OCI-LY3 (cell line): ENCODE measurements at regions not wholly inside any gene's neighbourhood (a gene's known extent, or its start where the extent isn't known, plus 50 kb on each side); places are given as distances from the start of the nearest gene placed in this dataset.

Experiments
- H2AFZ ChIP-seq: fragments of 200-600, 300-600 bp; shearing (Covaris generic); 2 replicates; pipeline ENCODE4 v1.6.0; 2014; ENCODE audit warnings: antibody characterized with exemption, low read depth, low read length
- H3K27ac ChIP-seq: fragments of 200-600, 300-600 bp; sonication (generic); 2 replicates; pipeline ENCODE4 v1.5.1; 2014; ENCODE audit warnings: mild to moderate bottlenecking, low read length, moderate library complexity, mixed read lengths
- H3K27me3 ChIP-seq: fragments of 200-600, 300-600 bp; sonication (generic); 2 replicates; pipeline ENCODE4 v1.6.1; 2014; ENCODE audit warnings: low read depth, low read length, mixed read lengths
- H3K36me3 ChIP-seq: fragments of 200-600, 300-600 bp; sonication (generic); replicated peaks from 2 replicates; pipeline ENCODE3; 2014; ENCODE audit warnings: low read depth, low read length, mixed read lengths
- H3K4me1 ChIP-seq: fragments of 300-600, 200-600 bp; sonication (generic); 2 replicates; pipeline ENCODE4 v1.6.1; 2014; ENCODE audit warnings: low read length, mixed read lengths
- H3K4me2 ChIP-seq: fragments of 200-600, 300-600 bp; sonication (generic); 2 replicates; pipeline ENCODE4 v1.6.1; 2014; ENCODE audit warnings: low read length, mixed read lengths
- H3K4me3 ChIP-seq: fragments of 300-600, 200-600 bp; sonication (generic); 2 replicates; pipeline ENCODE4 v1.5.1; 2014; ENCODE audit warnings: antibody characterized with exemption, mild to moderate bottlenecking, low read length, moderate library complexity
- H3K79me2 ChIP-seq: fragments of 300-600, 200-600 bp; shearing (Covaris generic); 2 replicates; pipeline ENCODE4 v1.6.1; 2014; ENCODE audit warnings: mild to moderate bottlenecking, low read length, mixed read lengths
- H3K9ac ChIP-seq: fragments of 300-600, 200-600 bp; shearing (Covaris generic); 2 replicates; pipeline ENCODE4 v1.6.0; 2014; ENCODE audit warnings: mild to moderate bottlenecking, low read length, moderate library complexity
- H3K9me3 ChIP-seq: fragments of 200-600, 300-600 bp; shearing (Covaris generic); 2 replicates; pipeline ENCODE4 v1.6.1; 2014; ENCODE audit warnings: low read length, mixed read lengths; ENCODE audit not compliant: insufficient read depth
- H4K20me1 ChIP-seq: fragments of 200-600, 300-600 bp; sonication (generic); 2 replicates; pipeline ENCODE4 v1.6.1; 2016; ENCODE audit warnings: low read length, mixed read lengths; ENCODE audit not compliant: insufficient read depth
- CTCF ChIP-seq: fragments of 200-600, 300-600 bp; sonication (generic); IDR thresholded peaks from 2 replicates; pipeline ENCODE4 v1.5.1; 2014; ENCODE audit warnings: antibody characterized with exemption, low read length, low read depth
- EZH2phosphoT487 ChIP-seq: fragments of 200-600 bp; shearing (Covaris generic); IDR thresholded peaks from 2 replicates; pipeline ENCODE4 v1.6.1; 2018; ENCODE audit warnings: antibody characterized with exemption, mixed run types, low read depth

GRCh38 chr4:167613381-167613780 is 379.1 kb upstream of the SPOCK3 start:
- no peak overlapping the region for H2AFZ ChIP-seq
- no peak overlapping the region for H3K4me2 ChIP-seq
- H3K4me3 ChIP-seq = no peak overlapping the region
- H3K36me3 ChIP-seq = no peaks in the 10 kb centered on the region
- no peaks in the 10 kb centered on the region for H3K27me3 ChIP-seq
- H3K27ac ChIP-seq = no peak overlapping the region
- H3K79me2 ChIP-seq = no peaks in the 10 kb centered on the region
- no peaks in the 10 kb centered on the region for H4K20me1 ChIP-seq
- H3K9me3 ChIP-seq = peaks cover 6% of the 10 kb centered on the region; the same call in 1 of the 2 replicates
- H3K9ac ChIP-seq = no peak overlapping the region
- no peaks in the 10 kb centered on the region for H3K4me1 ChIP-seq
- TF ChIP-seq CTCF (no peak), EZH2phosphoT487 (no peak)

- Histone ChIP-seq H3K36me3 (no peaks in the 10 kb centered on the region), H4K20me1 (no peaks in the 10 kb centered on the region), H3K4me2 (no peak overlapping the region), H3K79me2 (no peaks in the 10 kb centered on the region), H3K4me3 (no peak overlapping the region), H3K27me3 (no peaks in the 10 kb centered on the region), H3K27ac (no peak overlapping the region), H3K9me3 (peaks cover 12% of the 10 kb centered on the region; the same call in 1 of the 2 replicates), H2AFZ (no peak overlapping the region), H3K9ac (no peak overlapping the region), H3K4me1 (no peaks in the 10 kb centered on the region)
- TF ChIP-seq CTCF (no peak), EZH2phosphoT487 (no peak)
Observed at GRCh38 chr4:167614866-167615265, 380.6 kb upstream of the SPOCK3 start.

- Histone ChIP-seq H3K9ac (no peak overlapping the region), H3K4me2 (no peak overlapping the region)
- TF ChIP-seq EZH2phosphoT487 (no peak), CTCF (no peak)
Observed at GRCh38 chr4:167616476-167616875, 382.2 kb upstream of the SPOCK3 start.

GRCh38 chr4:167622481-167623240 is 388.4 kb upstream of the SPOCK3 start:
- peak overlapping the region; percentile 63 for H3K4me2 ChIP-seq
- H4K20me1 ChIP-seq = no peaks in the 10 kb centered on the region
- H3K9ac ChIP-seq = no peak overlapping the region
- H3K4me3 ChIP-seq = peak overlapping the region; percentile 36; the same call in 1 of the 2 replicates
- peak overlapping the region; percentile 78 for H2AFZ ChIP-seq
- TF ChIP-seq CTCF (peak; percentile 98), EZH2phosphoT487 (no peak)
- H3K27me3 ChIP-seq = no peaks in the 10 kb centered on the region
- H3K36me3 ChIP-seq = no peaks in the 10 kb centered on the region
- peaks cover 6% of the 10 kb centered on the region; the same call in 1 of the 2 replicates for H3K9me3 ChIP-seq
- peaks cover 7% of the 10 kb centered on the region for H3K4me1 ChIP-seq
- H3K79me2 ChIP-seq = no peaks in the 10 kb centered on the region
- H3K27ac ChIP-seq = no peak overlapping the region

More at GRCh38 chr4:167616476-167616875, 382.2 kb upstream of the SPOCK3 start:
- no peaks in the 10 kb centered on the region for H3K36me3 ChIP-seq
- no peak overlapping the region for H2AFZ ChIP-seq
- H4K20me1 ChIP-seq = no peaks in the 10 kb centered on the region
- no peak overlapping the region for H3K4me3 ChIP-seq
- no peaks in the 10 kb centered on the region for H3K27me3 ChIP-seq
- H3K4me1 ChIP-seq = no peaks in the 10 kb centered on the region
- peaks cover 12% of the 10 kb centered on the region; the same call in 1 of the 2 replicates for H3K9me3 ChIP-seq
- H3K79me2 ChIP-seq = no peaks in the 10 kb centered on the region
- H3K27ac ChIP-seq = no peak overlapping the region
